Adrenal gland (tissue), 9 donors: ENCODE measurements at regions not wholly inside any gene's neighbourhood (a gene's known extent, or its start where the extent isn't known, plus 50 kb on each side); places are given as distances from the start of the nearest gene placed in this dataset.

Experiments
- DNase-seq, 7 donors: peaks; one replicate each; pipeline ENCODE4 v3.0.0-alpha.2; 2019 to 2020
- H3K27ac ChIP-seq, 5 donors: fragments of 200-600 bp; sonication (generic) in 4 of 5; 1 replicate in 3 of 5; 2 replicates in 2 of 5; pipeline versions ENCODE4 v1.5.1 to v1.8.0; 2016 to 2020; ENCODE audit warnings: mild to moderate bottlenecking in 1 of 5
- H3K27me3 ChIP-seq: fragments of 200-600 bp; 2 replicates; pipeline ENCODE4 v1.8.0; 2021
- H3K36me3 ChIP-seq, 2 donors: fragments of 200-600 bp; replicated peaks in 1 of 2; 1 replicate in 1 of 2; 2 replicates in 1 of 2; pipeline versions ENCODE4 v1.5.1 to v1.8.0; 2018 to 2022
- H3K4me1 ChIP-seq, 2 donors: fragments of 200-600 bp; replicated peaks in 1 of 2; 1 replicate in 1 of 2; 2 replicates in 1 of 2; pipeline versions ENCODE4 v1.5.1 to v1.8.0; 2018 to 2021
- H3K4me3 ChIP-seq, 4 donors: fragments of 200-600 bp; sonication (generic) in 3 of 4; one replicate each; pipeline ENCODE4 v1.5.1; 2016 to 2018
- H3K9me3 ChIP-seq, 3 donors: fragments of 200-600 bp; sonication (generic) in 1 of 3; replicated peaks in 1 of 3; 1 replicate in 2 of 3; 2 replicates in 1 of 3; pipeline versions ENCODE4 v1.5.1 to v1.8.0; 2016 to 2021
- POLR2A ChIP-seq, 2 donors: fragments of 450-650 bp; IDR thresholded peaks; one replicate each; pipeline ENCODE4 v1.6.1; 2017; ENCODE audit warnings: antibody characterized with exemption in 2 of 2, mild to moderate bottlenecking in 2 of 2, moderate library complexity in 1 of 2
- WGBS, 4 donors: extraction: QIAGEN DNeasy Blood & Tissue Kit in 2 of 4; methylation state at CpG; one replicate each; pipeline versions ENCODE4 v1.1.5 to v1.1.7; 2013 to 2017; 5-methylcytosine and 5-hydroxymethylcytosine counted together
- intact Hi-C, 2 donors: fragments of 100-400 bp; cut with DNase I; formaldehyde crosslinking; loops; one replicate each; pipeline versions ENCODE4 v1.14.1 to v1.15.0; 2022 to 2023
- TF ChIP-seq, protein P1 (sequence below), 6 experiments: fragments of 450-650 bp in 4 of 6; fragments of 200-600 bp in 2 of 6; sonication (generic) in 1 of 6; IDR thresholded peaks; 1 replicate in 5 of 6; 2 replicates in 1 of 6; pipeline versions ENCODE4 v1.5.1 to v1.8.0; 2016 to 2021; ENCODE audit warnings: antibody characterized with exemption in 6 of 6, mild to moderate bottlenecking in 2 of 6, moderate library complexity in 1 of 6
- donor health status: healthy with polysubstance abuse.
- donor health status: Bipolar disorder and iron deficiency.
- donor health status: DM: yes; HTN: yes; CAD: no.
- donor health status: DM: no; HTN: no; CAD: no.
- donor health status: DM: no; HTN: no; CAD: no.

DNA sequence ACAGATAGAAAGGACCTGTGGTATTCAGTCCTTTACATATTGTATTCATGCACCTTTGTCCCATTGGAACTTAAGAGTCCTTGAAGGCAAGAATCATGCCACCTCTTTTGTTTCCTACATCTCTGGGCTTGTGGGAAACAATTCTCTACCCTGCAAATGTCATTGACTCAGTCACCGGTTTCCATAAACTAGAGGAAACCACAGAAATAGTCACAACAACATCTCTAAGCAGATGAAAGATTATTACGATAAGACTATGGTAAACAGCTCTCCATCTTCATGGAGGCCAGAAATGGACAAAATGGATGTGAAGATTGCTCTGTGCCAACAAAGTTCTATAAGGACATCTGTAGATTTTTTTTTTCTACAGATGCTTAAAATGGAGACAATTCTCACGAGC is 165.5 kb downstream of the PIK3R1 start:
- Histone ChIP-seq H3K4me3 (no peak overlapping the region), H3K27ac (no peak overlapping the region), H3K9me3 (no peaks in the 10 kb centered on the region), H3K4me1 (no peaks in the 10 kb centered on the region), H3K36me3 (no peaks in the 10 kb centered on the region), H3K27me3 (no peaks in the 10 kb centered on the region)
- 78 to 86% (median 80%) methylated on average over 3 of the region's 3 CpGs for WGBS, 4 donors
- intact Hi-C loops: no loop called here
- TF ChIP-seq, protein P1, sequence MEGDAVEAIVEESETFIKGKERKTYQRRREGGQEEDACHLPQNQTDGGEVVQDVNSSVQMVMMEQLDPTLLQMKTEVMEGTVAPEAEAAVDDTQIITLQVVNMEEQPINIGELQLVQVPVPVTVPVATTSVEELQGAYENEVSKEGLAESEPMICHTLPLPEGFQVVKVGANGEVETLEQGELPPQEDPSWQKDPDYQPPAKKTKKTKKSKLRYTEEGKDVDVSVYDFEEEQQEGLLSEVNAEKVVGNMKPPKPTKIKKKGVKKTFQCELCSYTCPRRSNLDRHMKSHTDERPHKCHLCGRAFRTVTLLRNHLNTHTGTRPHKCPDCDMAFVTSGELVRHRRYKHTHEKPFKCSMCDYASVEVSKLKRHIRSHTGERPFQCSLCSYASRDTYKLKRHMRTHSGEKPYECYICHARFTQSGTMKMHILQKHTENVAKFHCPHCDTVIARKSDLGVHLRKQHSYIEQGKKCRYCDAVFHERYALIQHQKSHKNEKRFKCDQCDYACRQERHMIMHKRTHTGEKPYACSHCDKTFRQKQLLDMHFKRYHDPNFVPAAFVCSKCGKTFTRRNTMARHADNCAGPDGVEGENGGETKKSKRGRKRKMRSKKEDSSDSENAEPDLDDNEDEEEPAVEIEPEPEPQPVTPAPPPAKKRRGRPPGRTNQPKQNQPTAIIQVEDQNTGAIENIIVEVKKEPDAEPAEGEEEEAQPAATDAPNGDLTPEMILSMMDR (IDR thresholded peaks at IDR 0.05): no peak
- no peak for TF ChIP-seq POLR2A (IDR thresholded peaks at IDR 0.05)
- no peak for DNase-seq

DNA sequence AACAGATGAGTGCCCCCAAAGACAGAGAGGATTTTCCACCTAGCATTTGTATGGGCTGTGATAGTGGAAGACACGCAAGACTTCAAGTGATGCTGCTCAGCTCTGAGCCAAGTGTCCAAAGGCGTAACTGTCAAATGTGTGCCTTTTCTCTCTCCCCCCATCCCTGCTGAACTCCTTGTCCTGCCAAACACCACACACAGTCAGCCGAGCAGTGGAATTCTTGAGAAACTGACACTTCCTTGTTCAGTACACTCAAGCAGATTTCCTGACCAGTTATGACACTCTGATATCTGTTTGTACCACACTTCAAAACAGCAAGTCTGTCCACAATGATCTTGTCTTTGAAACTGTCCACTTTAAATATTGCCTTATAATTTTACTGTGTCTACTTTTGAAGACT is 166.4 kb downstream of the PIK3R1 start:
- intact Hi-C loops: no loop called here
- Histone ChIP-seq H3K4me1 (no peaks in the 10 kb centered on the region), H3K36me3 (no peaks in the 10 kb centered on the region), H3K4me3 (no peak overlapping the region), H3K27ac (no peak overlapping the region), H3K27me3 (no peaks in the 10 kb centered on the region), H3K9me3 (no peaks in the 10 kb centered on the region)
- no peak for TF ChIP-seq POLR2A (IDR thresholded peaks at IDR 0.05)
- TF ChIP-seq, protein P1 (IDR thresholded peaks at IDR 0.05): no peak
- DNase-seq: peak in 3 of 7 donors; percentile 21 to 57 (median 33)
- 62 to 76% (median 70%) methylated on average over 3 of the region's 3 CpGs for WGBS, 4 donors

DNA sequence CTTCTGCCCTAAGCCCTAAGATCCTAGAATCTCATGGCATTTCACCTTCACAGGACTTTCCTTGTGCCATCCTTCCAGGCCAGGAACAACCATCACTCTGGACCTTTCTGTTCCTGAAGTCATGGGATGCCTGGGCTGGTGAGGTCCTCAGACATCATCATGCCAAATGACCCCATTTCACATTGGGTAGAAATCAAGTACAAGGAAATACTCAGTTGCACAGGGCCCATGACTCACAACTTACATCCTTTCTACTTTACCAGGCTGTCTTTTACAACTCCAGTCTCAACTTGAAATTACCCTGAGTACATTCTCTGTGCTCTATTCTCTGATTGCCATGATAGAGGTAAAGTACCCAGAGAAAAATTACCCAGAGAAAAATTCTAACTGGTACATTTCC is 167.1 kb downstream of the PIK3R1 start:
- no peak for DNase-seq
- TF ChIP-seq POLR2A (IDR thresholded peaks at IDR 0.05): no peak
- Histone ChIP-seq H3K4me3 (no peak overlapping the region), H3K36me3 (no peaks in the 10 kb centered on the region), H3K27me3 (no peaks in the 10 kb centered on the region), H3K9me3 (no peaks in the 10 kb centered on the region), H3K4me1 (no peaks in the 10 kb centered on the region), H3K27ac (no peak overlapping the region)
- intact Hi-C loops: no loop called here

DNA sequence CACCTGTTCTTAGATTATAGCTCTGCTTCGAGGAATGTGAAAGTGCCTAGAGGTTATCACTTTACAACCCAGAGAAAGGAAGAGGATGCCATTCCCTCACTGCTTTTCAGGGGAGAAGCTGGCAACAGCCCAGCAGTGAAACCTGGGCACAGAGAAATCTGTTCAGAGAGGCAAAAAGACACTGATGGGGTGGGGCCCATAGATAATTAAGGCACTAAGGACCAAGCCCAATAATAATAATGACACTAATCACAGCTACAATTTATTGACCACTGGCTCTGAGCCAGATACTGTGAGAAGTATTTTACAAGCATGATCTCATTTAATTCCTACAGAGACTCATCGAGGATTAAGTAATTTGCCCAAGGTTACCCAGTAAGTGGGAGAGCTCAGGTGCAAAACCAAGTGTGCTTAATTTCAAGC is 168.3 kb downstream of the PIK3R1 start:
- no peaks in the 10 kb centered on the region for H3K4me1 ChIP-seq
- H3K27ac ChIP-seq: no peak overlapping the region
- 46 to 62% (median 57%) methylated on average over 2 of the region's 2 CpGs for WGBS, 4 donors
- H3K4me3 ChIP-seq: no peak overlapping the region
- H3K9me3 ChIP-seq: no peaks in the 10 kb centered on the region
- no peaks in the 10 kb centered on the region for H3K27me3 ChIP-seq
- TF ChIP-seq POLR2A (IDR thresholded peaks at IDR 0.05): no peak
- TF ChIP-seq, protein P1 (IDR thresholded peaks at IDR 0.05): no peak
- H3K36me3 ChIP-seq: no peaks in the 10 kb centered on the region
- intact Hi-C loops: no loop called here
- DNase-seq: no peak

DNA sequence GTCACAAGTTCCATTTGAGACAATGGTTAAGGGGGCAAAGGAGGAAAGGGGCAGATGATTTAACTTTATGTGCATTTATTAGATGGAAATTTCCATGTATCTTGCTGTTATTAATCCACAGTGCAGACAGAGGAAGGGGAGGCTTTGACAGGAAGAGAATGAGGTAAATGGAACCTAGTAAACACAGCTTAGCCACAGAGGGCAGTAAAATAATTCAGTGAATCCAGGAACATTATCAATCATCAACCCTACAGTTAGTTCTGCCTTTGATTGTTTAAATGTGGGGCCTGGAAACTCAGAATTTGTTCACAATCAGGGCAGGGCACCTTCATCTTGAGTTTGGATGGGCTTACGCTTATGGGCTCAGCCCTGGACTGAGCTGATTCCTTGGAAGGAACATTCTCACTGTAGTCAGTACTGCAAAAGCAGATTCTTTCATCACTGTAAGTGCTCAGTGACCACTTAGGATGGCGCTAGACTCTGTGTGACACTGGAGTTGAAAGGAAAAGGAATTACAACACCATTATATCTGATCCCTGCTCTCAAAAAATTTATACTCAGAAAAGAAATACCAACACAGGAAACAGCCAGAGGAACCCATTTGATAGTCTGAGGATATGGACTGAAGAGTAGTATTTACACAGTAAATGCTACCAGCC is 169.5 kb downstream of the PIK3R1 start:
- Histone ChIP-seq H3K9me3 (no peaks in the 10 kb centered on the region), H3K36me3 (no peaks in the 10 kb centered on the region), H3K4me1 (no peaks in the 10 kb centered on the region), H3K27ac (no peak overlapping the region), H3K27me3 (no peaks in the 10 kb centered on the region), H3K4me3 (no peak overlapping the region)
- TF ChIP-seq, protein P1 (IDR thresholded peaks at IDR 0.05): no peak
- no peak for TF ChIP-seq POLR2A (IDR thresholded peaks at IDR 0.05)
- 90 to 95% (median 93%) methylated on average over 2 of the region's 2 CpGs for WGBS, 4 donors
- no peak for DNase-seq
- intact Hi-C loops: no loop called here
